Endothelial cell (in vitro differentiated cells): ENCODE measurements at regions not wholly inside any gene's neighbourhood (a gene's known extent, or its start where the extent isn't known, plus 50 kb on each side); places are given as distances from the start of the nearest gene placed in this dataset.

Experiments used
- DNase-seq: peaks from one replicate; pipeline ENCODE4 v3.0.0; 2021; ENCODE audit warnings: low spot score
- H3K27ac Mint-ChIP-seq: one replicate; pipeline ENCODE4 v1.8.0; 2021; ENCODE audit warnings: mixed read lengths, inconsistent platforms; ENCODE audit not compliant: unreplicated experiment
- H3K27me3 Mint-ChIP-seq: one replicate; pipeline ENCODE4 v1.8.0; 2021; ENCODE audit warnings: mild to moderate bottlenecking, moderate library complexity, mixed read lengths, inconsistent platforms; ENCODE audit not compliant: unreplicated experiment
- H3K36me3 Mint-ChIP-seq: one replicate; pipeline ENCODE4 v1.8.0; 2021; ENCODE audit warnings: mild to moderate bottlenecking, low read depth, mixed read lengths, inconsistent platforms; ENCODE audit not compliant: unreplicated experiment
- H3K4me1 Mint-ChIP-seq: one replicate; pipeline ENCODE4 v1.8.0; 2021; ENCODE audit warnings: mild to moderate bottlenecking, mixed read lengths, inconsistent platforms; ENCODE audit not compliant: unreplicated experiment
- H3K4me3 Mint-ChIP-seq: one replicate; pipeline ENCODE4 v1.8.0; 2021; ENCODE audit warnings: mild to moderate bottlenecking, mixed read lengths, inconsistent platforms; ENCODE audit not compliant: unreplicated experiment
- H3K9me3 Mint-ChIP-seq: one replicate; pipeline ENCODE4 v1.8.0; 2021; ENCODE audit warnings: mixed read lengths, inconsistent platforms; ENCODE audit not compliant: unreplicated experiment
- CTCF ChIP-seq: fragments of 200-600 bp; sonication (generic); IDR thresholded peaks from one replicate; pipeline ENCODE4 v1.5.0; 2021; ENCODE audit warnings: antibody characterized with exemption; ENCODE audit not compliant: unreplicated experiment

GRCh38 chr7:106957766-106958165 is 86.7 kb upstream of the PRKAR2B start:
- Mint-ChIP-seq H3K36me3 (no peaks in the 10 kb centered on the region), H3K27ac (no peak overlapping the region), H3K4me3 (no peak overlapping the region), H3K27me3 (no peaks in the 10 kb centered on the region), H3K9me3 (no peaks in the 10 kb centered on the region), H3K4me1 (peaks cover 3% of the 10 kb centered on the region)
- no peak for TF ChIP-seq CTCF
- no peak for DNase-seq

- peak; percentile 42 for TF ChIP-seq CTCF
- Mint-ChIP-seq H3K4me3 (no peak overlapping the region), H3K36me3 (no peaks in the 10 kb centered on the region), H3K27me3 (no peaks in the 10 kb centered on the region), H3K4me1 (no peaks in the 10 kb centered on the region), H3K27ac (no peak overlapping the region), H3K9me3 (no peaks in the 10 kb centered on the region)
- peak; percentile 45 for DNase-seq
Observed at GRCh38 chr7:106959753-106960152, 84.8 kb upstream of the PRKAR2B start.

GRCh38 chr7:106962751-106963150 is 81.8 kb upstream of the PRKAR2B start:
- Mint-ChIP-seq H3K4me1 (peaks cover 13% of the 10 kb centered on the region), H3K9me3 (no peaks in the 10 kb centered on the region), H3K27me3 (no peaks in the 10 kb centered on the region), H3K27ac (no peak overlapping the region), H3K4me3 (no peak overlapping the region), H3K36me3 (no peaks in the 10 kb centered on the region)
- no peak for DNase-seq
- TF ChIP-seq CTCF: no peak

- Mint-ChIP-seq H3K4me1 (peaks cover 16% of the 10 kb centered on the region), H3K36me3 (no peaks in the 10 kb centered on the region), H3K27ac (no peak overlapping the region), H3K27me3 (no peaks in the 10 kb centered on the region), H3K4me3 (no peak overlapping the region), H3K9me3 (no peaks in the 10 kb centered on the region)
- DNase-seq: no peak
- TF ChIP-seq CTCF: no peak
Observed at GRCh38 chr7:106964466-106964865, 80.0 kb upstream of the PRKAR2B start.

GRCh38 chr7:106965108-106965507 is 79.4 kb upstream of the PRKAR2B start:
- DNase-seq: no peak
- H3K27ac Mint-ChIP-seq: no peak overlapping the region
- no peaks in the 10 kb centered on the region for H3K9me3 Mint-ChIP-seq
- no peaks in the 10 kb centered on the region for H3K27me3 Mint-ChIP-seq
- no peak overlapping the region for H3K4me3 Mint-ChIP-seq
- TF ChIP-seq CTCF: no peak
- H3K36me3 Mint-ChIP-seq: no peaks in the 10 kb centered on the region
- peaks cover 16% of the 10 kb centered on the region for H3K4me1 Mint-ChIP-seq
